H1 (cell line): ENCODE measurements at regions not wholly inside any gene's neighbourhood (a gene's known extent, or its start where the extent isn't known, plus 50 kb on each side); places are given as distances from the start of the nearest gene placed in this dataset.

Source experiments
- CREB1 ChIP-seq: IDR thresholded peaks from 2 replicates; pipeline ENCODE4 v1.6.1; 2012; ENCODE audit warnings: inconsistent platforms
- JUN ChIP-seq: IDR thresholded peaks from 2 replicates; pipeline ENCODE4 v1.6.1; 2011; ENCODE audit warnings: low read depth, mild to moderate bottlenecking, improper control_type of control experiment, low read length
- JUND ChIP-seq: IDR thresholded peaks from 2 replicates; pipeline ENCODE4 v1.6.1; 2011; ENCODE audit warnings: mild to moderate bottlenecking, improper control_type of control experiment, low read length
- POLR2A ChIP-seq, 2 experiments: IDR thresholded peaks; 1 replicate in 1 of 2; 2 replicates in 1 of 2; pipeline ENCODE4 v1.6.1; 2011; ENCODE audit warnings: low read depth in 2 of 2, low read length in 2 of 2, mild to moderate bottlenecking in 2 of 2; ENCODE audit errors: control extremely low read depth in 1 of 2
- SIX5 ChIP-seq: IDR thresholded peaks from 2 replicates; pipeline ENCODE4 v1.6.1; 2011; ENCODE audit warnings: mild to moderate bottlenecking, low read depth, low read length

DNA sequence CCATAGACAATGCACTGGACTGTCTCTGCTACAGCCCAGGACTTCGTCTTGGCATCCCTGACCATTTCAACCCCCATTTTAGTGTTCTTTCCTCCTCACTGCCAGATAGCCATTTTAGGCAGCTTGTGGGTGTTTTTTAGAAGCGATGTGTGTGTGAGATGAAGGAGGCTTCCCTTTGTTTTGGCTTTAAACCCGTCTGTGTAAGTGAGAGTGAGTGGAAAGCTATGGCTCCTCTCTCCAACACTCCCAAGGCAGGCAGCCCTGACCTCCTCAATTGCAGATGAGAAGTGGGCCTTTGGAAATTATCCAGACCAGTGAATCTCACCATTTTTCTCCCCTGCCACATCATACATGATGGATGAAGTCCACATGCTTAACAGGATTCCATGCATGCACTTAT is 70.3 kb upstream of the PGBD5 start:
- TF ChIP-seq JUN (no peak), POLR2A (IDR thresholded peaks at IDR 0.05; ENCODE audit: control extremely low read depth in 1 of 2, low read depth in 2 of 2, low read length in 2 of 2) (no peak), JUND (no peak), CREB1 (no peak), SIX5 (no peak)
